Thyroid gland (tissue), 4 donors: ENCODE measurements at regions not wholly inside any gene's neighbourhood (a gene's known extent, or its start where the extent isn't known, plus 50 kb on each side); places are given as distances from the start of the nearest gene placed in this dataset.

Source experiments
- CTCF ChIP-seq, 6 experiments: fragments of 200-600 bp in 3 of 6; fragments of 450-650 bp in 3 of 6; sonication (generic) in 3 of 6; IDR thresholded peaks; one replicate each; pipeline ENCODE4 v1.5.1; 2016 to 2019; ENCODE audit warnings: antibody characterized with exemption in 6 of 6, mild to moderate bottlenecking in 2 of 6, inconsistent platforms in 1 of 6, moderate library complexity in 1 of 6
- POLR2A ChIP-seq, 2 donors: fragments of 450-650 bp; IDR thresholded peaks; one replicate each; pipeline ENCODE4 v1.6.1; 2017; ENCODE audit warnings: antibody characterized with exemption in 2 of 2, mild to moderate bottlenecking in 2 of 2, moderate library complexity in 1 of 2

GRCh38 chr21:27082431-27083010 lies 115.6 kb upstream of the ADAMTS5 start:
- TF ChIP-seq POLR2A (IDR thresholded peaks at IDR 0.05) (no peak), CTCF (IDR thresholded peaks at IDR 0.05) (no peak)
